ENCODE measurements at regions not wholly inside any gene's neighbourhood (a gene's known extent, or its start where the extent isn't known, plus 50 kb on each side); places are given as distances from the start of the nearest gene placed in this dataset.

DNA sequence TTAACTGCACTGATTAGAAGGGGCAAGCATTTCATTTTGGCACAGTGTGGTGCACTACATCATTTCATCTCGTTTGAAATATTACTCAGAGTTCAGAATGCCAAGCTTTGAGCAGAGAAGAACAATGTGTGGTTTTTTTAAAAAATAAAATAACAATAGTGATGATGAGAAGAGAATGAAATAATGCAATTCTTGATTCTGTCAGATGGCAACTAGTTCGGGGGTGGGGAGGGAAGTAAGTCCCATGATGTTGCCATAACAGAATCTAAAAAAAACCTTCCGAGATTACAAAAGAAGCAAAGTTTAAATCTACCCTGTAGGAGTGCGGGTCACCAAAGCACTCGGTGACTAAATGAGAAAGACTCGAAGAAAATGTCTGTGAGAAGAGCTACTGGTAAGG is 490.4 kb downstream of the NR4A2 start:
- no peak for TF ChIP-seq POLR2AphosphoS5 (IDR thresholded peaks at IDR 0.05; ENCODE audit: borderline replicate concordance, low read depth, low read length)
- TF ChIP-seq EZH2 (IDR thresholded peaks at IDR 0.05), result no peak
- no peak for TF ChIP-seq FOXP2 (optimal IDR thresholded peaks at IDR 0.05; ENCODE audit: control extremely low read depth, extremely low read length, insufficient read depth)
